ENCODE measurements at regions not wholly inside any gene's neighbourhood (a gene's known extent, or its start where the extent isn't known, plus 50 kb on each side); places are given as distances from the start of the nearest gene placed in this dataset.

- 67% methylated on average over 4 of the region's 4 CpGs for WGBS
- H3K36me3 ChIP-seq, result no peaks in the 10 kb centered on the region
- no peaks in the 10 kb centered on the region for H3K4me1 ChIP-seq
- peak; percentile 3 for DNase-seq (ENCODE audit: extremely low spot score)
- H3K27ac ChIP-seq (replicated peaks in 1 of 4), result no peak overlapping the region
- no peaks in the 10 kb centered on the region for H3K9me3 ChIP-seq
- TF ChIP-seq EP300 (IDR thresholded peaks at IDR 0.05) (no peak), CTCF (IDR thresholded peaks at IDR 0.05) (no peak), POLR2AphosphoS5 (IDR thresholded peaks at IDR 0.05) (no peak), POLR2A (IDR thresholded peaks at IDR 0.05; ENCODE audit: low read depth) (no peak)
- no peak overlapping the region for H3K4me3 ChIP-seq
- H3K27me3 ChIP-seq, result no peaks in the 10 kb centered on the region
- intact Hi-C loops (cut with DNase I), result no loop called here
These were observed 312.4 kb upstream of the CDH5 start for GRCh38 chr16:66054095-66054494.

GRCh38 chr16:66052745-66053144 is 313.7 kb upstream of the CDH5 start:
- DNase-seq (ENCODE audit: extremely low spot score), result peak; percentile 14
- WGBS, result 97% methylated on average over 2 of the region's 2 CpGs
- H3K4me3 ChIP-seq, result no peak overlapping the region
- no peaks in the 10 kb centered on the region for H3K9me3 ChIP-seq
- TF ChIP-seq CTCF (IDR thresholded peaks at IDR 0.05) (no peak), EP300 (IDR thresholded peaks at IDR 0.05) (no peak), POLR2A (IDR thresholded peaks at IDR 0.05; ENCODE audit: low read depth) (no peak), POLR2AphosphoS5 (IDR thresholded peaks at IDR 0.05) (no peak)
- intact Hi-C loops (cut with DNase I), result no loop called here
- no peaks in the 10 kb centered on the region for H3K36me3 ChIP-seq
- H3K27me3 ChIP-seq, result no peaks in the 10 kb centered on the region
- no peak overlapping the region for H3K27ac ChIP-seq (replicated peaks in 1 of 4)
- no peaks in the 10 kb centered on the region for H3K4me1 ChIP-seq

DNA sequence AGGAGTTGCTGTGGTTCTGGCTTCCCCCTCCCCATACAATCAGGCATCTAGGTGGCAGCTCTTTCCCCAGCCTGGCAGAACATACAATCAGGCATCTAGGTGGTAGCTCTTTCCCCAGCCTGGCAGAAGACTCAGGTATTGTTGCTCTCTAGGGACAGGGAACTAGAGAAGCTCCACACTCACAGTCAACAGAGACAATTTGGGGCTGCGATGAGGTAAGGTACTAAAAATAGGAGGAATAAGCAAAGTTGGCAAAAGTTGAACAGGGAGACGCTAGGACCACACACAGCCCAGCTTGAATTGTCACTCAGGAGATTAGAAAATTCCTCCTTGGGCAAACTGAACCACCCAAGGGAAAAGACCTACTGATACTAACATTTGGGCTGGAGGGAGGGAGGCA is 315.5 kb upstream of the CDH5 start:
- intact Hi-C loops (cut with DNase I), result no loop called here
- no peaks in the 10 kb centered on the region for H3K36me3 ChIP-seq
- H3K27me3 ChIP-seq, result no peaks in the 10 kb centered on the region
- H3K9me3 ChIP-seq, result no peaks in the 10 kb centered on the region
- no peak overlapping the region for H3K4me3 ChIP-seq
- no peak overlapping the region for H3K27ac ChIP-seq (replicated peaks in 1 of 4)
- H3K4me1 ChIP-seq, result no peaks in the 10 kb centered on the region
- no peak for DNase-seq (ENCODE audit: extremely low spot score)
- TF ChIP-seq POLR2AphosphoS5 (IDR thresholded peaks at IDR 0.05), result no peak
- no peak for TF ChIP-seq CTCF (IDR thresholded peaks at IDR 0.05)
- TF ChIP-seq EP300 (IDR thresholded peaks at IDR 0.05), result no peak
- TF ChIP-seq POLR2A (IDR thresholded peaks at IDR 0.05; ENCODE audit: low read depth), result no peak
- 79% methylated on average over 2 of the region's 2 CpGs for WGBS

- no peaks in the 10 kb centered on the region for H3K9me3 ChIP-seq
- no peaks in the 10 kb centered on the region for H3K36me3 ChIP-seq
- no peak overlapping the region for H3K27ac ChIP-seq (replicated peaks in 1 of 4)
- H3K27me3 ChIP-seq, result no peaks in the 10 kb centered on the region
- WGBS, result 93% methylated on average over 4 of the region's 4 CpGs
- no peak for DNase-seq (ENCODE audit: extremely low spot score)
- intact Hi-C loops (cut with DNase I), result no loop called here
- H3K4me3 ChIP-seq, result no peak overlapping the region
- TF ChIP-seq EP300 (IDR thresholded peaks at IDR 0.05), result no peak
- no peak for TF ChIP-seq POLR2AphosphoS5 (IDR thresholded peaks at IDR 0.05)
- no peak for TF ChIP-seq CTCF (IDR thresholded peaks at IDR 0.05)
- no peak for TF ChIP-seq POLR2A (IDR thresholded peaks at IDR 0.05; ENCODE audit: low read depth)
- H3K4me1 ChIP-seq, result no peaks in the 10 kb centered on the region
These were observed 316.6 kb upstream of the CDH5 start for GRCh38 chr16:66049865-66050264.

- Histone ChIP-seq H3K36me3 (no peaks in the 10 kb centered on the region), H3K27me3 (no peaks in the 10 kb centered on the region), H3K4me3 (no peak overlapping the region), H3K9me3 (no peaks in the 10 kb centered on the region), H3K27ac (replicated peaks in 1 of 4) (no peak overlapping the region), H3K4me1 (no peaks in the 10 kb centered on the region)
- TF ChIP-seq EP300 (IDR thresholded peaks at IDR 0.05) (no peak), CTCF (IDR thresholded peaks at IDR 0.05) (no peak), POLR2A (IDR thresholded peaks at IDR 0.05; ENCODE audit: low read depth) (no peak), POLR2AphosphoS5 (IDR thresholded peaks at IDR 0.05) (no peak)
- WGBS, result 73% methylated on average over 1 of the region's 1 CpG
- DNase-seq (ENCODE audit: extremely low spot score), result no peak
- intact Hi-C loops (cut with DNase I), result no loop called here
These were observed 320.9 kb upstream of the CDH5 start for GRCh38 chr16:66045626-66046025.
